SH-SY5Y (cell line): ENCODE measurements at regions not wholly inside any gene's neighbourhood (a gene's known extent, or its start where the extent isn't known, plus 50 kb on each side); places are given as distances from the start of the nearest gene placed in this dataset.

ENCODE experiments used
- GATA2 ChIP-seq: IDR thresholded peaks from 2 replicates; pipeline ENCODE4 v1.6.1; 2011; ENCODE audit warnings: mild to moderate bottlenecking, low read depth, low read length
- GATA3 ChIP-seq: IDR thresholded peaks from 2 replicates; pipeline ENCODE4 v1.6.1; 2011; ENCODE audit warnings: low read depth, mild to moderate bottlenecking, low read length, moderate library complexity

DNA sequence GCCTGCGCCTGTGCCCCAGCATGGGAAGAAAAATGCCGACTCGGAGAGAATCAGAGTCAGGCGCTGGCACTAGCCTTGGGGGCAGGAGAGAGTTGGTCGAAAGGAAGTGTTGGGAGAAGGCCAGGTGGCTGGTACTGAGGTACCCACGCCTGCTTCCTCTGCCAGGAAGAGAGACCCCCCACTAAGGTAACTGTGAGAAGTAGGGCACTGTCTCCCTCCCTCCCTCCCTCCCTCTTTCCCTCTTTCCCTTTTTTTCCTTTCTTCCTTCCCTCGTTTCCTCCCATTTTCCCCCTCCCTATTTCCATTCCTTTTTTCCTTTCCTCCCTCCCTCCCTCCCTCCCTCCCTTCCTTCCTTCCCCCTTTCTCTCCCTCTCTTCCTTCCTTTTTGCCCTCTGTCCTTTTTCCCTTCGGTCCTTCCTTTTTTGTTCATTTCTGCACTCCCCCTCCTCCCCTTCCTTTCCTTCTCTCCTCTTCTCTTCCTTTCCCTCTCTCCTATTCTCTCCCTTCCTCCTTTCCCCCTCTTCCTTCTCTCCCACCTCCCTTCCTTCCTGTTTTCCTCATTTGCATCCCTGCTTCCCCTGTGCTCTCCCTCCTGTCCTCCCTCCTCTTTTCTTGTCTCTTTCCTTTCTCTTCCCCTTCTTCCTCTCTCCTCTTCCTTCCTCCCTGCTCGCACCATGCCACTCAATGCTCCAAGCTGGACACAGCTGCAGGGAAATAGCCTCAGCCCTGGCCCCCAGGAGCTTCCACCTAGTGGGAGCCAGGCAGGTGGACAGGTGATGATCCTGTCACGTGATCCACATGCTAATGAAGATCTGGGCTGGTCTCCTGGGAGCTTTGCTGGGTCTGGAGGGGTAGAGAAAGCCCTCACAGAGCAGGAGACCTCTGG, 148.0 kb downstream of the DHX35 start:
- TF ChIP-seq GATA2 = no peak
- no peak for TF ChIP-seq GATA3

DNA sequence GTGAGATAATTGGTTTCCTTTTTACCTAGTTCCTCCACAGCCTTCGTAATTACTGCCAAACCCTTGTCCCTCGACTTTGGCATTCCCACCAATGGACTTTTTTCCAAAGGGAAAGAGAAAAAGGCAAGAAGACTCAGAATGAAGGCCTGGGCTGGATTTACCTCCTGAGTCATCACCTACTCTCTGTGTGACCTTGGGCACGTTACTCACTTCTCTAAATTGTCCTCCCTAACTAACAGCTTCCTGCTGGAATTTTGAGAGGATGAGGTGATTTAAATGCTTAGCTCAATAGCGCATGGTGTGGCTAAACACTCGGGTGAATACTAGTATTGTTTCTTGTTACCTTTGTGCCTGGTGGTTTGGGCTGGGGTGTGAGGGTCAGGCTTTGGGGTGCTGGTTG, 146.6 kb downstream of the DHX35 start:
- no peak for TF ChIP-seq GATA2
- no peak for TF ChIP-seq GATA3

DNA sequence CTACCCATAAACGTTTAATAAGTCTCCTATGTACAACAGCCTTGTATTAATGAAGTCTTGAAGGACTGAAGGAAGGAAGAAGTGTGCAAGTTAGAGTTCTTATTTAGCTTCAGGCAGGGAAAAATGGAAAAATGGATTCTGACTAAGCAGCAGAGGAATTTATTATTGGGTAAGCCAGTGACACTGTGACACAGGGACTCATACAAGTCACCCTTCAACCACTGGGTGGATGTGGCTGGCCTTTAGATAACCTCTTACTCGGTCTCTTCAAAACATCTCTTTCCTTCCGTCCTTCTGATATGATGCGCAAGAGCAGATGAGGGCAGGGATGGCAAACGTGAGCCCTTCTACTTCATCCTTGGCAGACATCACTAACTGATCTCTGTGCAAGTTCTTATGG, 145.6 kb downstream of the DHX35 start:
- TF ChIP-seq GATA2 (no peak), GATA3 (no peak)

DNA sequence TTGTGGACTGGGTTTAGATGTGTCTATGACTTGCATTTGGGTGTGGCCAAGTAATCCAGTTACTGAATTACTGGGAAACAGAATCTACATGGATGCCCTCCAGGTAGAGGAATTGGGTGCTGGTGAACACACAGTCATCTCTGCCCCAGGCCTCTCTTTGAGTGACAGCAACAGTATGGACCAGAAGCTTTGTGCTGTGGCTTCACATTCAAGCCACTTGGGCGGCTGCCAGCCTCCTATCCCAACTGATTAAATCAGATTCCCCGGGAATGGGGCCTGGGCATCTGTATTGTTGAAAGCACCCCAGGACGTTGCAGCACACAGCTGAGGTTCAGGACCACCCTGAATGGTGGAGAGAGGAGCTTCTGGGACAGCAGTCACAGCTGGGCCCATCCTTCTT, 144.6 kb downstream of the DHX35 start:
- TF ChIP-seq GATA3 = no peak
- TF ChIP-seq GATA2 = no peak

DNA sequence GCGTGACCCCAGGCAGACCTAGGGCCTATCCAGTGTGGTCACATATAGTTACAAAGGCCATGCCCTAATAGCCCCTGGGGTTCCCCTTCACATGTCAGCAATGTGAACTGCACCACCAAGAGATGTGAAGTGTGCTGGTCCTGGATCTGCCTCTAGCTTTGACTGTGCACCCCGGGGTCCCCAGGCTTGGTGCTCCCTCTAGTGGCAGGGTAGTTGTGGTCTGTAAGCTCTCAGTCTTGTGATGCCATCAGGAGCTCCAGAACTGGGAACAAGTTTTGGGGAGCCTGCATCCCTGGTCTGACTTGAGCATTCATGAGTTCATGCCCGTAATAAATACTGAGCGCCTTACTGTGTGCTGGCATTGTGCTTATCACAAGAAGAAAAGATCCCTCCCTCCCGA, 143.4 kb downstream of the DHX35 start:
- TF ChIP-seq GATA2 = no peak
- TF ChIP-seq GATA3 = no peak

DNA sequence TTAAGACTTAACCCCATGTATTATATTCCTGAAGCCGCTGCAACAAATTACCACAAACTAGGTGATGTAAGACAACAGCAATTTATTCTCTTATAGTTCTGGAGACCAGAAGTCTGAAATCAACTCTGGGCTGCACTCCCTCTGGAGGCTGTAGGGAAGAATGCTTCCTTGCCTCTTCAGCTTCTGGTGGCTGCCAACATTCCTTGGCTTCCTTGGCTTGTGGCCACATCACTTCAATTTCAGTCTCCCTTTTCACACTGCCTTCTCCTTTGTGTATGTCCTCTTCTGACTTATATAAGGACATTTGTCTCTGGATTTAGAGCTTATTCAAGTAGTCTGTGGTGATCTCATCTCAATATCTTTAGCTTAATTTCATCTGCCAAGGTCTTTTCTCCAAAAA, 141.6 kb downstream of the DHX35 start:
- TF ChIP-seq GATA3 (no peak), GATA2 (no peak)

DNA sequence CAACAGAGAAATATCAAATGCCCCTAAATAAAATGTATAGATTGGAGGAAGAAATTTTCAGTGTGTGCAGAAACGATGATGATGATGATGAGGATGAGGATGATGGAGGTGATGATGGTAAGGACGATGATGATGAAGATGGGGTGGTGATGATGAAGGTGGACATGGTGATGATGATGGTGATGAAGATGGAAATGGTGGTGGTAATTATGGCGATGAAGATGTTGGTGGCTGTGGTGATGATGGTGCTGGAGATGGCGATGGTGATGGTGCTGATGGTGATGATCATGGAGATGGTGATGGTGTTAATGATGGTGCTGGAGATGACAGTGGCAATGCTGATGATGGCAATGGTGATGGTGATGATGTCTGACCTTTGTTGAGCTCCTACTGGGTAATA, 141.2 kb downstream of the DHX35 start:
- TF ChIP-seq GATA2 = no peak
- no peak for TF ChIP-seq GATA3

DNA sequence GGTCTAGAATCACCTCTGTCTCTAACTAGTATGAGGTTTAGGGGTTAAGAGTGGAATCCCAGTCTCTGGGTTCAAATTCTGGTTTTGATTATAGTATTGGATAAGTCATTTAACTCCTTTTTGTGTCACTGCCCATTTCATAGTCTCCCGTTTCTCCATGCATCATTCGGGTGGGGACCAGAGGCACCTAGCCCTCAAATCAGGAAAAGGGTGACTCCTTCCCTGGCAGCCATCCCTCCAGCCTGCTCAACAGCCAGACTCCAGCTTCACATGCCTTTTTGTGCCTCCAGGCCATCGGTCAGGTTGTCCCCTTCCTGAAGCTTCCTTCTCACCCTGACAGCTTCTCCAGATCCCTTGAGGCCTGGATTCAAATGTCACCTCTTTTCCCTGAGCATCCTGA, 139.8 kb downstream of the DHX35 start:
- TF ChIP-seq GATA2 (no peak), GATA3 (no peak)

DNA sequence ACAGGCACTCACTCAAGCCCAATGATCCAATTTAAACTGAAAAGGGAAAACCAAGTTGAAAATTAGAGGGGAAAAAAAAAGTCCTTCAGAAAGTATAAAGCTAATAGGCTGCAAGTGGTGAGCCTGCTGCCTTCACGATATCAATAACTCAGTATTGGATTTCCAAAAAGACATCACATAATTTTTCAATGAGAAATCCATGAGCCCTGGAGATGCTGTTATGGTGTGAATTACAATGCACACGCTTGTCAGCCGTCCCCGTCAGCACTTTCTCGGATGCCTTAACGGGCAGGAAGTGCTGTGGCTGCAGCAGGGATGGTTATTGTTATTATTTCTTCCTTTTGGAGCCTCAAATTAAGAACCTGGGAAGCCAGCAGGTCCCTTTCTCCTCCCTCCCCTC, 138.5 kb downstream of the DHX35 start:
- TF ChIP-seq GATA3 (no peak), GATA2 (no peak)

DNA sequence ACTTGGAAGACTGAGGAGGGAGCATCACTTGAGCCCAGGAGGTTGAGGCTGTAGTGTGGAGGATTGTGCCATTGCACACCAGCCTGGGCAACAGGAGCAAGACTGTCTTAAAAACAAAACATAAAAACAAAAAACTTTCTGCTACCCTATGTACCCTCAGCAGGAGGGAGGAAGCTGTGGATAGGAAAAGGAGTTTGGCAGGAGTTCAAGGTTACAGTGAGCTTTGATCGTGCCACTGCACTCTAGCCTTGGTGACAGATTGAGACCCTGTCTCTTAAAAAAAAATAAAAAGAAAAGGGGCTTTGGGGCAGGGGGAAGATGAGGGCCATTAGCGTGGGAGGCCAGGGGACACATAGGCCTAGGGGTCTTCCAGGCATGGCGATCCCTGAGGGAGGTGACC, 135.7 kb downstream of the DHX35 start:
- TF ChIP-seq GATA2 (no peak), GATA3 (no peak)

DNA sequence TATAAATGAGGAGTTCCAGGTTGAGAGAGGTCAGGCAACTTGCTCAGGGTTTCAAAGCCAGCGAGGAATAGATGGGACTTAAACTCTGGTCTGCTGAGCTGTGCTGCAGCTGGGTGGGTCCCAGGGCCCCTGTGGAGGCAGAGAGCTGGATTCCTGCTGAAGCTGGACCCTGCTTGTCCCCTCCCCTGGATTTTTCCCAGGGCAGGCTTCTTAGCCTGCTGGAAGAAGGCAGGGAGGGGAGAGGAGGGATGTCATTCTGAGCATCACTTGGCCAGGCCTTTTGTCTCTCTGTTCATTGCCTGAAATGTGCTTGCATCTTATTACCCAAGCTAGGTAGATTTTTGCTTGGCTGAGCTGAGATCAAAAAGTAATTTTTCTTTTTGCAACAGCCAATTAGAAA, 133.7 kb downstream of the DHX35 start:
- TF ChIP-seq GATA2 (no peak), GATA3 (no peak)

DNA sequence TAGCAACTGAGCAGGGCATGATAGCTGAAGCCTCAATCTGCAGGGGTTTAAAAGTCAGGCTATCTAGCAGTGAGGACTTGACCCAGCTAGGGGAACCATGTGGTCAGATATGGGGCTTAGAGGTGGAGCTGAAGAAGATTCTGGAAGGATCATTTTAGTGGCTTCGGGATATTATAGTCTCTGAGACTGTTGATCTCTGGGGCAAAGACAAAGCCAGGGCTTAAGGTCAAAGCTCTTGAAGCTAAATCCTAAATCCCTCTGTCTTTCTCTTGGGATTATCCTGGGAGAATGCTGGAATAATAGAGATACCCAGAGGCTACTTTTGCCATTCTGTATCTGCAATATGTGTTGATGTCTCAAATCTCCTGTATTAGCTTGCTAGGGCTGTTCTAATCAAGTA, 132.2 kb downstream of the DHX35 start:
- TF ChIP-seq GATA3 (no peak), GATA2 (no peak)

DNA sequence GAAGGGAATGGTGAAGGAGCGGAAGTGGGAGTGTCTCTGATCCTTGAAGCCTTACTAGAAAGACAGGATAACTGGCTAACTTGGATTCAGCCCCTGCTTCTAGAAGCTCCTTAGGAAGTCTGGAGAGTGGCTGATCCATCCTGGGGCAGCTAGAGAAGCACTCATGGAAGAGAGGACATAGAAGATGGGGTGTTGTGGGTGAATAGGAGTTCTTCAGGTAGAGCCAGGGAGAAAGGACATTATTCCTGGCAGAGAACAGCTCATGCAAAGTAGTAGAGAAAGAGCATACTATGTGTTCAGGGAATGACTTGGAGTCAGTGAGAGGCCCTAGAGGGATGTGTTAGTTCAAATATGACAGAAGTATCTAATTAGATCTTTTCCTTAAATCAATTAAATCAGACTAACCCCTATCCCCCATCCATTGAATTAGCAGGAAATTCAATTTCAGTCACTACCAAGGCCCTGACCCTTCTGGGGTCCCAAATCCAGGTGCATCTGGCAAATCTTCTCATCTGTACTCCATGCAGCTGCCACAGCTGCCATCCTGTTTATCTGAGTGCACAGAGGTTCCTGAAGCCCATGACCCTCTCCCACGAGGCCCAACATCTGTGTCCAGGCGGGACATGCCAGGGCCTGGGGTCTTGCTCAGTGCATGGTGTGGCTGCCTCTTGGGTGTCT, 130.7 kb downstream of the DHX35 start:
- TF ChIP-seq GATA3 (no peak), GATA2 (no peak)

DNA sequence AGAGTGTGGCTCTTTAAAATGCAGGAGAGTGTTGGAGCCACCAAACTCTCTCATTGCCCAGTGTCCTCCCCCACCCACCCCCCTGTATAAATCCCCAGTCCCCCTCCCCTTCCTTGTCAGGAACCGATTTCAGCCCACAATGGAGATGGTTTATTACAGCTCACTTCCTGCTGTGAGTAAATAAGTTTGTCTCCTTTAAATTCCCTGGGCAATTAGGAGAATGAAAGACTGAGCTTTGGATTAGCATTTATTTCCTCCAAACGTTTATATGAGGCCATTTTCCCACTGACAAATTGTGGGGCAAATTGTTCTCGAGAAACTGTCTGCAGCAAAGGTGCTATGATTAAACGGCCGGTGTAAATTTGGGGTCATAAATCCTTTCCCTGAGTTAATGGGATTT, 128.8 kb downstream of the DHX35 start:
- no peak for TF ChIP-seq GATA3
- TF ChIP-seq GATA2 = no peak

DNA sequence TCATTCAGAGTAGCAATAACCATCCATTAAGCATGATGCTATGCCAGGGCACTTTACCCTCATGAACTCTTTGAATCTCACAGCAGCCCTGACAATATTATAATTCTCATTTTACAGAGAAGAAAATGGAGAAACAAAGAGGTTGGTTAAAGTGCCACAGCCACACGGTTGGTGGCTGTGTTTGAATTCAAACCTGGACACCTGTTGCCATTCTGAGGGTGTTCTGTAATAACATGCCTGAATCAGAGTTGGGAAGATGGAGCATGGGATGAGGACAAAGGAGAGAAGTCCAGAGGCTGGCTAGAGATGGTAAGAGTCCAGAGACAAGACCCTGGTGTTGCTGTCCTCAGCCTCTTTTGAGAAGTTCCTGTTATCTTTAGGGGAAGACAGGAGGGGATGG, 127.7 kb downstream of the DHX35 start:
- TF ChIP-seq GATA2 = no peak
